ENCODE measurements at regions not wholly inside any gene's neighbourhood (a gene's known extent, or its start where the extent isn't known, plus 50 kb on each side); places are given as distances from the start of the nearest gene placed in this dataset.
"Not testable (repeated sequence)": the region's sequence is repeated elsewhere in the genome, so short reads cannot be mapped to it uniquely, and the experiment has no call there.

GRCh38 chr4:22634541-22635181 is 58.1 kb upstream of the GBA3 start:
- no peaks in the 10 kb centered on the region for H3K27me3 ChIP-seq (replicated peaks; ENCODE audit: control insufficient read depth, insufficient read depth, low read length)
- no peak overlapping the region for H3K4me3 Mint-ChIP-seq (ENCODE audit: unreplicated experiment)
- no peaks in the 10 kb centered on the region for H3K4me1 ChIP-seq
- no peaks in the 10 kb centered on the region for H3K36me3 ChIP-seq (ENCODE audit: control insufficient read depth, insufficient read depth, low read length)
- no peak for DNase-seq
- H3K9me3 ChIP-seq, result no peaks in the 10 kb centered on the region
- intact Hi-C loops (cut with micrococcal nuclease; ENCODE audit: unreplicated experiment), result no loop called here
- H3K4me3 ChIP-seq (ENCODE audit: low read depth, low read length), result no peak overlapping the region
- BruUV-seq (replicated peaks), result no TSS peak
- peaks cover 3% of the 10 kb centered on the region for H3K27me3 Mint-ChIP-seq (ENCODE audit: insufficient read depth, unreplicated experiment)
- H3K27ac Mint-ChIP-seq (ENCODE audit: unreplicated experiment), result no peak overlapping the region
- no peaks in the 10 kb centered on the region for H3K36me3 Mint-ChIP-seq (ENCODE audit: insufficient read depth, unreplicated experiment)
- H3K4me1 Mint-ChIP-seq (ENCODE audit: low read depth, unreplicated experiment), result no peaks in the 10 kb centered on the region
- TF ChIP-seq CTCF (IDR thresholded peaks at IDR 0.05; ENCODE audit: insufficient read depth in 1 of 2, low read depth in 1 of 2, low read length in 1 of 2, severe bottlenecking in 1 of 2, unreplicated experiment in 1 of 2), result no peak
- CTCF ChIA-PET, result no interaction called here
- no peaks in the 10 kb centered on the region for H3K9me3 Mint-ChIP-seq (ENCODE audit: unreplicated experiment)
- POLR2A ChIA-PET, result no interaction called here

GRCh38 chr4:22635182-22635549 is 57.6 kb upstream of the GBA3 start:
- H3K36me3 Mint-ChIP-seq (ENCODE audit: insufficient read depth, unreplicated experiment); H3K4me1 ChIP-seq; H3K36me3 ChIP-seq (ENCODE audit: control insufficient read depth, insufficient read depth, low read length); H3K4me3 Mint-ChIP-seq (ENCODE audit: unreplicated experiment); intact Hi-C loops (cut with micrococcal nuclease; ENCODE audit: unreplicated experiment); POLR2A ChIA-PET; H3K27me3 Mint-ChIP-seq (ENCODE audit: insufficient read depth, unreplicated experiment); H3K4me3 ChIP-seq (ENCODE audit: low read depth, low read length); H3K27ac Mint-ChIP-seq (ENCODE audit: unreplicated experiment); CTCF ChIA-PET; H3K9me3 Mint-ChIP-seq (ENCODE audit: unreplicated experiment); H3K4me1 Mint-ChIP-seq (ENCODE audit: low read depth, unreplicated experiment); H3K27me3 ChIP-seq (replicated peaks; ENCODE audit: control insufficient read depth, insufficient read depth, low read length); H3K9me3 ChIP-seq; DNase-seq; BruUV-seq (replicated peaks): not testable (repeated sequence)

GRCh38 chr4:22635692-22636091 is 57.0 kb upstream of the GBA3 start:
- no peak for TF ChIP-seq CTCF (IDR thresholded peaks at IDR 0.05; ENCODE audit: insufficient read depth in 1 of 2, low read depth in 1 of 2, low read length in 1 of 2, severe bottlenecking in 1 of 2, unreplicated experiment in 1 of 2)
- peak in 1 of 2 experiments; percentile 6 for DNase-seq
- no TSS peak for BruUV-seq (replicated peaks)
- CTCF ChIA-PET, result no interaction called here
- H3K4me3 Mint-ChIP-seq (ENCODE audit: unreplicated experiment), result no peak overlapping the region
- H3K36me3 ChIP-seq (ENCODE audit: control insufficient read depth, insufficient read depth, low read length), result no peaks in the 10 kb centered on the region
- H3K36me3 Mint-ChIP-seq (ENCODE audit: insufficient read depth, unreplicated experiment), result no peaks in the 10 kb centered on the region
- no peak overlapping the region for H3K4me3 ChIP-seq (ENCODE audit: low read depth, low read length)
- POLR2A ChIA-PET, result no interaction called here
- H3K27me3 Mint-ChIP-seq (ENCODE audit: insufficient read depth, unreplicated experiment), result peaks cover 3% of the 10 kb centered on the region
- H3K27me3 ChIP-seq (replicated peaks; ENCODE audit: control insufficient read depth, insufficient read depth, low read length), result no peaks in the 10 kb centered on the region
- H3K9me3 Mint-ChIP-seq (ENCODE audit: unreplicated experiment), result peaks cover 5% of the 10 kb centered on the region
- H3K27ac Mint-ChIP-seq (ENCODE audit: unreplicated experiment), result no peak overlapping the region
- intact Hi-C loops (cut with micrococcal nuclease; ENCODE audit: unreplicated experiment), result no loop called here
- H3K9me3 ChIP-seq, result no peaks in the 10 kb centered on the region
- no peaks in the 10 kb centered on the region for H3K4me1 ChIP-seq
- H3K4me1 Mint-ChIP-seq (ENCODE audit: low read depth, unreplicated experiment), result no peaks in the 10 kb centered on the region

GRCh38 chr4:22637306-22637705 is 55.4 kb upstream of the GBA3 start:
- Histone ChIP-seq H3K36me3 (ENCODE audit: control insufficient read depth, insufficient read depth, low read length) (no peaks in the 10 kb centered on the region), H3K27me3 (replicated peaks; ENCODE audit: control insufficient read depth, insufficient read depth, low read length) (no peaks in the 10 kb centered on the region), H3K9me3 (no peaks in the 10 kb centered on the region), H3K4me1 (no peaks in the 10 kb centered on the region), H3K4me3 (ENCODE audit: low read depth, low read length) (no peak overlapping the region)
- intact Hi-C loops (cut with micrococcal nuclease; ENCODE audit: unreplicated experiment), result no loop called here
- BruUV-seq (replicated peaks), result no TSS peak
- Mint-ChIP-seq H3K36me3 (ENCODE audit: insufficient read depth, unreplicated experiment) (no peaks in the 10 kb centered on the region), H3K4me3 (ENCODE audit: unreplicated experiment) (no peak overlapping the region), H3K4me1 (ENCODE audit: low read depth, unreplicated experiment) (no peaks in the 10 kb centered on the region), H3K27ac (ENCODE audit: unreplicated experiment) (no peak overlapping the region), H3K27me3 (ENCODE audit: insufficient read depth, unreplicated experiment) (no peaks in the 10 kb centered on the region), H3K9me3 (ENCODE audit: unreplicated experiment) (peaks cover 21% of the 10 kb centered on the region)
- ChIA-PET CTCF (no interaction called here), POLR2A (no interaction called here)
- DNase-seq, result no peak
- no peak for TF ChIP-seq CTCF (IDR thresholded peaks at IDR 0.05; ENCODE audit: insufficient read depth in 1 of 2, low read depth in 1 of 2, low read length in 1 of 2, severe bottlenecking in 1 of 2, unreplicated experiment in 1 of 2)

Measured in Caco-2 (cell line).